ENCODE measurements at regions not wholly inside any gene's neighbourhood (a gene's known extent, or its start where the extent isn't known, plus 50 kb on each side); places are given as distances from the start of the nearest gene placed in this dataset.

DNA sequence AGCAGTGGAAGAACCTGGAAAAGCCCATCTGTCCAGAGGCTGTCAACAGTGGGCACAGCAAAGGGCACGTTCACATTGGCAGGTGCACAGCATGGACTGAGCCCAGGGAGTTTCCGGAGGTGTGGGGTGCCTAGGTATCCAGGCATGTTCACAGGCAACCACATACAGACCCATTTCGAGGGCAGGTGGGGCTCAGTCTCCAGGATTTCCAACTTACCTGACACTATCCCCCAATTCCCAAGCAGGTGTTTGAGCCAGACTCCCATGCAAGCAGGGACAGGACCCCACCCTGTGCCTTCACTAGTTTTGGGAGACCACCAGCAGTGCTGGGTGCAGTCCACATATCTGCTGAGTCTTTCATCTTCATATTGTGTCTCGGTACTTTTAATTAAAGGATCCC is 65.0 kb upstream of the IRF2BP2 start:
- Histone ChIP-seq H3K27me3 (ENCODE audit: control insufficient read depth, insufficient read depth, low read length) (no peaks in the 10 kb centered on the region), H3K36me3 (ENCODE audit: control insufficient read depth, insufficient read depth, low read length) (no peaks in the 10 kb centered on the region), H3K4me3 (ENCODE audit: low read depth, low read length) (no peak overlapping the region)
- TF ChIP-seq, protein P1, sequence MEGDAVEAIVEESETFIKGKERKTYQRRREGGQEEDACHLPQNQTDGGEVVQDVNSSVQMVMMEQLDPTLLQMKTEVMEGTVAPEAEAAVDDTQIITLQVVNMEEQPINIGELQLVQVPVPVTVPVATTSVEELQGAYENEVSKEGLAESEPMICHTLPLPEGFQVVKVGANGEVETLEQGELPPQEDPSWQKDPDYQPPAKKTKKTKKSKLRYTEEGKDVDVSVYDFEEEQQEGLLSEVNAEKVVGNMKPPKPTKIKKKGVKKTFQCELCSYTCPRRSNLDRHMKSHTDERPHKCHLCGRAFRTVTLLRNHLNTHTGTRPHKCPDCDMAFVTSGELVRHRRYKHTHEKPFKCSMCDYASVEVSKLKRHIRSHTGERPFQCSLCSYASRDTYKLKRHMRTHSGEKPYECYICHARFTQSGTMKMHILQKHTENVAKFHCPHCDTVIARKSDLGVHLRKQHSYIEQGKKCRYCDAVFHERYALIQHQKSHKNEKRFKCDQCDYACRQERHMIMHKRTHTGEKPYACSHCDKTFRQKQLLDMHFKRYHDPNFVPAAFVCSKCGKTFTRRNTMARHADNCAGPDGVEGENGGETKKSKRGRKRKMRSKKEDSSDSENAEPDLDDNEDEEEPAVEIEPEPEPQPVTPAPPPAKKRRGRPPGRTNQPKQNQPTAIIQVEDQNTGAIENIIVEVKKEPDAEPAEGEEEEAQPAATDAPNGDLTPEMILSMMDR (IDR thresholded peaks at IDR 0.05; ENCODE audit: insufficient read depth, low read depth, low read length), result no peak
- CTCF ChIA-PET, result no interaction called here
- POLR2A ChIA-PET, result no interaction called here
- DNase-seq (ENCODE audit: low read depth), result no peak

- H3K27me3 ChIP-seq (ENCODE audit: control insufficient read depth, insufficient read depth, low read length), result no peaks in the 10 kb centered on the region
- H3K4me3 ChIP-seq (ENCODE audit: low read depth, low read length), result no peak overlapping the region
- DNase-seq (ENCODE audit: low read depth), result no peak
- POLR2A ChIA-PET, result no interaction called here
- CTCF ChIA-PET, result no interaction called here
- H3K36me3 ChIP-seq (ENCODE audit: control insufficient read depth, insufficient read depth, low read length), result no peaks in the 10 kb centered on the region
- TF ChIP-seq, protein P1 (IDR thresholded peaks at IDR 0.05; ENCODE audit: insufficient read depth, low read depth, low read length), result no peak
These were observed 64.3 kb upstream of the IRF2BP2 start for GRCh38 chr1:234674218-234674815.

- no peak overlapping the region for H3K4me3 ChIP-seq (ENCODE audit: low read depth, low read length)
- no peaks in the 10 kb centered on the region for H3K36me3 ChIP-seq (ENCODE audit: control insufficient read depth, insufficient read depth, low read length)
- no peaks in the 10 kb centered on the region for H3K27me3 ChIP-seq (ENCODE audit: control insufficient read depth, insufficient read depth, low read length)
- POLR2A ChIA-PET, result no interaction called here
- DNase-seq (ENCODE audit: low read depth), result no peak
- CTCF ChIA-PET, result no interaction called here
- TF ChIP-seq, protein P1 (IDR thresholded peaks at IDR 0.05; ENCODE audit: insufficient read depth, low read depth, low read length), result no peak
These were observed 62.6 kb upstream of the IRF2BP2 start for GRCh38 chr1:234672349-234673135.

- POLR2A ChIA-PET, result no interaction called here
These were observed 61.1 kb upstream of the IRF2BP2 start for GRCh38 chr1:234670967-234671626.

GRCh38 chr1:234669499-234669898 is 59.5 kb upstream of the IRF2BP2 start:
- POLR2A ChIA-PET, result no interaction called here
- CTCF ChIA-PET, result no interaction called here
- H3K27me3 ChIP-seq (ENCODE audit: control insufficient read depth, insufficient read depth, low read length), result no peaks in the 10 kb centered on the region
- no peak for DNase-seq (ENCODE audit: low read depth)
- no peak overlapping the region for H3K4me3 ChIP-seq (ENCODE audit: low read depth, low read length)
- TF ChIP-seq, protein P1 (IDR thresholded peaks at IDR 0.05; ENCODE audit: insufficient read depth, low read depth, low read length), result no peak
- H3K36me3 ChIP-seq (ENCODE audit: control insufficient read depth, insufficient read depth, low read length), result no peaks in the 10 kb centered on the region

More at GRCh38 chr1:234670967-234671626, 61.1 kb upstream of the IRF2BP2 start:
- Histone ChIP-seq H3K36me3 (ENCODE audit: control insufficient read depth, insufficient read depth, low read length) (no peaks in the 10 kb centered on the region), H3K27me3 (ENCODE audit: control insufficient read depth, insufficient read depth, low read length) (no peaks in the 10 kb centered on the region), H3K4me3 (ENCODE audit: low read depth, low read length) (no peak overlapping the region)
- TF ChIP-seq, protein P1 (IDR thresholded peaks at IDR 0.05; ENCODE audit: insufficient read depth, low read depth, low read length), result no peak
- DNase-seq (ENCODE audit: low read depth), result no peak
- CTCF ChIA-PET, result no interaction called here

Data from BJ (cell line).